Endothelial cell of umbilical vein (primary cell): ENCODE measurements at regions not wholly inside any gene's neighbourhood (a gene's known extent, or its start where the extent isn't known, plus 50 kb on each side); places are given as distances from the start of the nearest gene placed in this dataset.

Experiments
- CTCF ChIP-seq, 2 donors: IDR thresholded peaks; 1 replicate in 1 of 2; 2 replicates in 1 of 2; pipeline ENCODE4 v1.5.1; 2011; ENCODE audit warnings: low read length in 2 of 2, mild to moderate bottlenecking in 2 of 2, moderate library complexity in 2 of 2, control low read depth in 1 of 2, inconsistent platforms in 1 of 2, low read depth in 1 of 2; ENCODE audit not compliant: insufficient read depth in 1 of 2; ENCODE audit errors: extremely low read depth in 1 of 2
- EZH2 ChIP-seq: IDR thresholded peaks from 2 replicates; pipeline ENCODE4 v1.6.1; 2012; ENCODE audit warnings: borderline replicate concordance, low read depth, mild to moderate bottlenecking, moderate library complexity, low read length, inconsistent platforms; ENCODE audit not compliant: severe bottlenecking
- FOS ChIP-seq: IDR thresholded peaks from 2 replicates; pipeline ENCODE4 v1.6.1; 2011; ENCODE audit warnings: mild to moderate bottlenecking, low read length, moderate library complexity, borderline replicate concordance; ENCODE audit not compliant: insufficient read depth
- GATA2 ChIP-seq: IDR thresholded peaks from 2 replicates; pipeline ENCODE4 v1.7.0; 2011; ENCODE audit warnings: low read depth, mild to moderate bottlenecking, moderate library complexity, mixed read lengths, low read length; ENCODE audit not compliant: insufficient read length, insufficient read depth
- MAX ChIP-seq: IDR thresholded peaks from 2 replicates; pipeline ENCODE4 v1.6.1; 2011; ENCODE audit not compliant: insufficient read depth, insufficient read length
- MYC ChIP-seq: IDR thresholded peaks from one replicate; pipeline ENCODE4 v1.6.1; 2011; ENCODE audit warnings: mild to moderate bottlenecking, low read depth, low read length
- POLR2A ChIP-seq: IDR thresholded peaks from 2 replicates; pipeline ENCODE4 v1.6.1; 2012; ENCODE audit warnings: low read depth, mild to moderate bottlenecking, control low read depth, low read length
- POLR2AphosphoS5 ChIP-seq: IDR thresholded peaks from 2 replicates; pipeline ENCODE4 v1.6.1; 2012; ENCODE audit warnings: low read depth, mild to moderate bottlenecking, control low read depth, low read length, moderate library complexity; ENCODE audit not compliant: insufficient read depth

- TF ChIP-seq CTCF (IDR thresholded peaks at IDR 0.05; ENCODE audit: extremely low read depth in 1 of 2, insufficient read depth in 1 of 2, low read depth in 1 of 2, low read length in 2 of 2) = no peak
- TF ChIP-seq POLR2A = no peak
- no peak for TF ChIP-seq MAX
- no peak for TF ChIP-seq FOS
- no peak for TF ChIP-seq EZH2
- TF ChIP-seq POLR2AphosphoS5 = no peak
- TF ChIP-seq MYC = no peak
- TF ChIP-seq GATA2 = no peak
Measured at GRCh38 chr2:120440521-120441350, 94.8 kb downstream of the INHBB start.
